GM23338 (cell line): ENCODE measurements at regions not wholly inside any gene's neighbourhood (a gene's known extent, or its start where the extent isn't known, plus 50 kb on each side); places are given as distances from the start of the nearest gene placed in this dataset.

ENCODE experiments used
- CREB1 ChIP-seq: fragments of 250-450 bp; sonication (Bioruptor Pico); IDR thresholded peaks from 2 replicates; pipeline ENCODE4 v1.5.0; 2020; ENCODE audit warnings: low read depth, mild to moderate bottlenecking, moderate library complexity
- CTCF ChIP-seq, 2 experiments: fragments of 200-600 bp in 1 of 2; sonication (generic) in 1 of 2; conservative IDR thresholded peaks; 2 replicates each; pipeline versions ENCODE4 v1.5.1 to v1.6.1; 2016 to 2017; ENCODE audit warnings: antibody characterized with exemption in 2 of 2, low read depth in 2 of 2, mild to moderate bottlenecking in 2 of 2, moderate library complexity in 1 of 2
- EZH2 ChIP-seq: fragments of 200-600 bp; sonication (generic); IDR thresholded peaks from one replicate; pipeline ENCODE4 v1.8.0; 2017; ENCODE audit warnings: antibody characterized with exemption, mild to moderate bottlenecking, low read depth; ENCODE audit not compliant: unreplicated experiment
- EZH2phosphoT487 ChIP-seq: fragments of 200-600 bp; sonication (generic); IDR thresholded peaks from one replicate; pipeline ENCODE4 v1.8.1; 2018; ENCODE audit warnings: antibody characterized with exemption; ENCODE audit not compliant: unreplicated experiment
- NANOG ChIP-seq: IDR thresholded peaks from 2 replicates; pipeline ENCODE4 v1.6.1; 2016; ENCODE audit warnings: antibody characterized with exemption, borderline replicate concordance
- POLR2AphosphoS5 ChIP-seq: IDR thresholded peaks from 2 replicates; pipeline ENCODE4 v1.6.1; 2016; ENCODE audit warnings: antibody characterized with exemption, low read depth
- REST ChIP-seq: IDR thresholded peaks from one replicate; pipeline ENCODE4 v1.6.1; 2018; ENCODE audit warnings: antibody characterized with exemption; ENCODE audit not compliant: unreplicated experiment
- STAT1 ChIP-seq: IDR thresholded peaks from one replicate; pipeline ENCODE4 v1.6.1; 2016; ENCODE audit warnings: antibody characterized with exemption; ENCODE audit not compliant: unreplicated experiment
- ZNF114 ChIP-seq: fragments of 250-450 bp; sonication (Bioruptor Pico); IDR thresholded peaks from 2 replicates; pipeline ENCODE4 v1.5.0; 2020; ENCODE audit warnings: mild to moderate bottlenecking, moderate library complexity

GRCh38 chr4:179582164-179582905 is 2140.1 kb upstream of the AGA start:
- TF ChIP-seq CTCF (conservative IDR thresholded peaks at IDR 0.05; ENCODE audit: low read depth in 2 of 2) (no peak), EZH2phosphoT487 (no peak), CREB1 (CRISPR knock-in tag) (no peak), POLR2AphosphoS5 (no peak), EZH2 (no peak), STAT1 (no peak), NANOG (no peak), ZNF114 (CRISPR knock-in tag) (no peak), REST (no peak)
